GM12878 (cell line): ENCODE measurements at regions not wholly inside any gene's neighbourhood (a gene's known extent, or its start where the extent isn't known, plus 50 kb on each side); places are given as distances from the start of the nearest gene placed in this dataset.

Source experiments
- ATAC-seq: fragments of 200-7000 bp; cut with Tn5 transposase; 3 replicates; pipeline ENCODE4 v1.9.1; 2020; ENCODE audit warnings: mild to moderate bottlenecking, moderate library complexity
- BruUV-seq: library from RNA; stranded (reverse); fragments of 400-500 nt; replicated peaks from 2 replicates; lab custom pipeline; 2021; lab: Mats Ljungman, UMichigan
- CTCF ChIA-PET: fragments of 300-600 bp; sonication (Branson Sonifier 250); formaldehyde crosslinking; extraction: SDS; loops from one replicate; lab custom pipeline; 2021; ENCODE audit warnings: inconsistent platforms; lab: Yijun Ruan, JAX
- POLR2A ChIA-PET: fragments of 350-600 bp; formaldehyde crosslinking; extraction: SDS; loops from one replicate; lab custom pipeline; 2021; ENCODE audit warnings: inconsistent platforms; lab: Charles Lee
- RAD21 ChIA-PET: fragments of 300-600 bp; sonication (Branson Sonifier 250); formaldehyde crosslinking; loops from one replicate; lab custom pipeline; 2023; ENCODE audit warnings: antibody characterized with exemption; ENCODE audit not compliant: unreplicated experiment; lab: Charles Lee
- SMC1A ChIA-PET: fragments of 300-600 bp; sonication (Branson Sonifier 250); formaldehyde crosslinking; loops from one replicate; lab custom pipeline; 2023; ENCODE audit not compliant: unreplicated experiment, uncharacterized antibody; lab: Charles Lee
- DNase-seq: peaks from one replicate; pipeline ENCODE4 v3.0.0-alpha.2; 2011; ENCODE audit warnings: low read depth, low spot score
- FAIRE-seq: peaks from 3 replicates; lab custom pipeline; 2011; peaks lifted over from hg19 to GRCh38; lab: Jason Lieb, UNC
- H2AFZ ChIP-seq: 2 replicates; pipeline ENCODE4 v1.6.0; 2011; ENCODE audit warnings: low read depth, low read length, control low read depth; ENCODE audit not compliant: control insufficient read depth
- H3K27ac ChIP-seq: 2 replicates; pipeline ENCODE4 v1.5.1; 2011; ENCODE audit warnings: control low read depth; ENCODE audit not compliant: control insufficient read depth, insufficient read depth
- H3K27me3 ChIP-seq, 2 experiments: replicated peaks in 1 of 2; 2 replicates each; pipeline versions ENCODE4 v1.6.0 to v1.6.1; 2011; ENCODE audit warnings: low read length in 1 of 2; ENCODE audit not compliant: control insufficient read depth in 2 of 2, insufficient read depth in 2 of 2
- H3K36me3 ChIP-seq, 2 experiments: 2 replicates each; pipeline ENCODE4 v1.5.1; 2011; ENCODE audit warnings: low read length in 1 of 2; ENCODE audit not compliant: control insufficient read depth in 2 of 2, insufficient read depth in 2 of 2
- H3K4me1 ChIP-seq: 2 replicates; pipeline ENCODE4 v1.6.1; 2011; ENCODE audit warnings: mild to moderate bottlenecking, low read length, moderate library complexity, mixed read lengths; ENCODE audit not compliant: control insufficient read depth, insufficient read depth
- H3K4me2 ChIP-seq: 2 replicates; pipeline ENCODE4 v1.6.0; 2011; ENCODE audit warnings: control low read depth; ENCODE audit not compliant: control insufficient read depth, insufficient read depth
- H3K4me3 ChIP-seq: fragments of 200-600 bp; sonication (generic); 2 replicates; pipeline ENCODE4 v1.5.1; 2016
- H3K79me2 ChIP-seq: 2 replicates; pipeline ENCODE4 v1.6.0; 2011; ENCODE audit warnings: low read length; ENCODE audit not compliant: control insufficient read depth, insufficient read depth
- H3K9ac ChIP-seq: 2 replicates; pipeline ENCODE4 v1.8.0; 2011; ENCODE audit warnings: low read length, control low read depth, mixed read lengths; ENCODE audit not compliant: control insufficient read depth, insufficient read depth
- H3K9me3 ChIP-seq: replicated peaks from 3 replicates; pipeline ENCODE4 v1.5.1; 2011; ENCODE audit warnings: mild to moderate bottlenecking, low read length; ENCODE audit not compliant: control insufficient read depth, insufficient read depth
- H4K20me1 ChIP-seq: 2 replicates; pipeline ENCODE4 v1.6.0; 2011; ENCODE audit not compliant: control insufficient read depth, insufficient read depth
- CHD2 ChIP-seq: IDR thresholded peaks from 2 replicates; pipeline ENCODE4 v1.6.1; 2011; ENCODE audit warnings: low read depth, low read length, improper control_type of control experiment, borderline replicate concordance
- GATAD2B ChIP-seq: fragments of 450-650 bp; conservative IDR thresholded peaks from 2 replicates; pipeline ENCODE4 v1.6.1; 2017; ENCODE audit warnings: low read depth, mild to moderate bottlenecking, moderate library complexity
- KAT2A ChIP-seq: conservative IDR thresholded peaks from 2 replicates; pipeline ENCODE4 v1.6.1; 2011; ENCODE audit warnings: low read depth, low read length; ENCODE audit not compliant: control insufficient read depth
- NRF1 ChIP-seq: conservative IDR thresholded peaks from 2 replicates; pipeline ENCODE4 v1.6.1; 2011; ENCODE audit warnings: mild to moderate bottlenecking, low read depth, low read length, improper control_type of control experiment
- RUNX3 ChIP-seq: IDR thresholded peaks from 2 replicates; pipeline ENCODE4 v1.6.1; 2012; ENCODE audit warnings: low read length, inconsistent platforms
- SUZ12 ChIP-seq: fragments of 200-600 bp; sonication (generic); IDR thresholded peaks from one replicate; pipeline ENCODE4 v1.6.1; 2018; ENCODE audit warnings: antibody characterized with exemption, mild to moderate bottlenecking; ENCODE audit not compliant: unreplicated experiment
- WGBS: methylation state at CpG from one replicate; pipeline ENCODE4 v1.1.6; 2016; ENCODE audit warnings: low lambda C conversion rate; ENCODE audit not compliant: insufficient replicate concordance, insufficient coverage; ENCODE audit errors: missing lambda C conversion rate; 5-methylcytosine and 5-hydroxymethylcytosine counted together
- in situ Hi-C: fragments of 300-500 bp; cut with MboI; formaldehyde crosslinking; loops from 9 replicates; pipeline ENCODE4 v1.14.3; 2018; ENCODE audit warnings: mixed read lengths
- intact Hi-C: fragments of 100-400 bp; cut with micrococcal nuclease; formaldehyde crosslinking; loops from one replicate; pipeline ENCODE4 v1.14.2; 2022; ENCODE audit not compliant: unreplicated experiment
- TF ChIP-seq, protein P1 (sequence below): fragments of 450-650 bp; IDR thresholded peaks from 2 replicates; pipeline ENCODE4 v1.6.1; 2018; ENCODE audit warnings: borderline replicate concordance, mild to moderate bottlenecking; ENCODE audit not compliant: partially characterized antibody
- TF ChIP-seq, protein P2 (sequence below): fragments of 450-650 bp; IDR thresholded peaks from 2 replicates; pipeline ENCODE4 v1.6.1; 2017; ENCODE audit warnings: mild to moderate bottlenecking, moderate library complexity

DNA sequence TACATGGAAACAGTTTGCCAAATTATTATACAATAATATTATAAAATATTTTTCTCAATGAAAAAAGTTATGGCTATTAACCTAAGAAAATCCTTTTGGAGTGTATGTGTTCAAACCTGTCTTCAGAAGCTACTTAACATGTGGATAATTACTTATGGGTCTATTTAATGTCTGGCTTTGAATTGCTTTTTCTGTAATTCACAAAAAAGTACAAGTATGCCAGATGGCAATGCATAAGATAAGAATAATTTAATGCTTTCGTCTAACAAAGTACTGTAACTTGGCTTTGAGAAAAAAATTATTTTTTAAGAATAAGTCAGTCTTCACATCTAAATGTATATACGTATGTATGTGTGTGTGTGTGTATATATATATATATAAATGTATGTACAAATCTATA lies 1073.0 kb downstream of the TDRD15 start:
- in situ Hi-C loops, result no loop called here
- no peak overlapping the region for H3K4me3 ChIP-seq
- H3K36me3 ChIP-seq, result no peaks in the 10 kb centered on the region
- no peaks in the 10 kb centered on the region for H3K4me1 ChIP-seq
- no TSS peak for BruUV-seq
- H3K4me2 ChIP-seq, result no peak overlapping the region
- H4K20me1 ChIP-seq, result no peaks in the 10 kb centered on the region
- no peak overlapping the region for H3K27ac ChIP-seq
- SMC1A ChIA-PET, result no interaction called here
- H3K9me3 ChIP-seq, result no peaks in the 10 kb centered on the region
- ATAC-seq (no peak), FAIRE-seq (no peak), DNase-seq (no peak)
- no peak overlapping the region for H2AFZ ChIP-seq
- H3K27me3 ChIP-seq, result no peaks in the 10 kb centered on the region
- TF ChIP-seq RUNX3 (no peak), CHD2 (no peak), KAT2A (no peak), SUZ12 (no peak), NRF1 (no peak), GATAD2B (no peak)
- TF ChIP-seq, protein P1, sequence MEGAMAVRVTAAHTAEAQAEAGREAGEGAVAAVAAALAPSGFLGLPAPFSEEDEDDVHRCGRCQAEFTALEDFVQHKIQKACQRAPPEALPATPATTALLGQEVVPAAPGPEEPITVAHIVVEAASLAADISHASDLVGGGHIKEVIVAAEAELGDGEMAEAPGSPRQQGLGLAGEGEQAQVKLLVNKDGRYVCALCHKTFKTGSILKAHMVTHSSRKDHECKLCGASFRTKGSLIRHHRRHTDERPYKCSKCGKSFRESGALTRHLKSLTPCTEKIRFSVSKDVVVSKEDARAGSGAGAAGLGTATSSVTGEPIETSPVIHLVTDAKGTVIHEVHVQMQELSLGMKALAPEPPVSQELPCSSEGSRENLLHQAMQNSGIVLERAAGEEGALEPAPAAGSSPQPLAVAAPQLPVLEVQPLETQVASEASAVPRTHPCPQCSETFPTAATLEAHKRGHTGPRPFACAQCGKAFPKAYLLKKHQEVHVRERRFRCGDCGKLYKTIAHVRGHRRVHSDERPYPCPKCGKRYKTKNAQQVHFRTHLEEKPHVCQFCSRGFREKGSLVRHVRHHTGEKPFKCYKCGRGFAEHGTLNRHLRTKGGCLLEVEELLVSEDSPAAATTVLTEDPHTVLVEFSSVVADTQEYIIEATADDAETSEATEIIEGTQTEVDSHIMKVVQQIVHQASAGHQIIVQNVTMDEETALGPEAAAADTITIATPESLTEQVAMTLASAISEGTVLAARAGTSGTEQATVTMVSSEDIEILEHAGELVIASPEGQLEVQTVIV, result no peak
- TF ChIP-seq, protein P2, sequence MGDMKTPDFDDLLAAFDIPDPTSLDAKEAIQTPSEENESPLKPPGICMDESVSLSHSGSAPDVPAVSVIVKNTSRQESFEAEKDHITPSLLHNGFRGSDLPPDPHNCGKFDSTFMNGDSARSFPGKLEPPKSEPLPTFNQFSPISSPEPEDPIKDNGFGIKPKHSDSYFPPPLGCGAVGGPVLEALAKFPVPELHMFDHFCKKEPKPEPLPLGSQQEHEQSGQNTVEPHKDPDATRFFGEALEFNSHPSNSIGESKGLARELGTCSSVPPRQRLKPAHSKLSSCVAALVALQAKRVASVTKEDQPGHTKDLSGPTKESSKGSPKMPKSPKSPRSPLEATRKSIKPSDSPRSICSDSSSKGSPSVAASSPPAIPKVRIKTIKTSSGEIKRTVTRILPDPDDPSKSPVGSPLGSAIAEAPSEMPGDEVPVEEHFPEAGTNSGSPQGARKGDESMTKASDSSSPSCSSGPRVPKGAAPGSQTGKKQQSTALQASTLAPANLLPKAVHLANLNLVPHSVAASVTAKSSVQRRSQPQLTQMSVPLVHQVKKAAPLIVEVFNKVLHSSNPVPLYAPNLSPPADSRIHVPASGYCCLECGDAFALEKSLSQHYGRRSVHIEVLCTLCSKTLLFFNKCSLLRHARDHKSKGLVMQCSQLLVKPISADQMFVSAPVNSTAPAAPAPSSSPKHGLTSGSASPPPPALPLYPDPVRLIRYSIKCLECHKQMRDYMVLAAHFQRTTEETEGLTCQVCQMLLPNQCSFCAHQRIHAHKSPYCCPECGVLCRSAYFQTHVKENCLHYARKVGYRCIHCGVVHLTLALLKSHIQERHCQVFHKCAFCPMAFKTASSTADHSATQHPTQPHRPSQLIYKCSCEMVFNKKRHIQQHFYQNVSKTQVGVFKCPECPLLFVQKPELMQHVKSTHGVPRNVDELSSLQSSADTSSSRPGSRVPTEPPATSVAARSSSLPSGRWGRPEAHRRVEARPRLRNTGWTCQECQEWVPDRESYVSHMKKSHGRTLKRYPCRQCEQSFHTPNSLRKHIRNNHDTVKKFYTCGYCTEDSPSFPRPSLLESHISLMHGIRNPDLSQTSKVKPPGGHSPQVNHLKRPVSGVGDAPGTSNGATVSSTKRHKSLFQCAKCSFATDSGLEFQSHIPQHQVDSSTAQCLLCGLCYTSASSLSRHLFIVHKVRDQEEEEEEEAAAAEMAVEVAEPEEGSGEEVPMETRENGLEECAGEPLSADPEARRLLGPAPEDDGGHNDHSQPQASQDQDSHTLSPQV, result no peak
- no peak overlapping the region for H3K9ac ChIP-seq
- WGBS, result 35% methylated on average over 2 of the region's 2 CpGs
- H3K79me2 ChIP-seq, result no peaks in the 10 kb centered on the region
- POLR2A ChIA-PET, result no interaction called here
- CTCF ChIA-PET, result no interaction called here
- RAD21 ChIA-PET, result no interaction called here
- intact Hi-C loops, result no loop called here
